PC-3 (cell line): ENCODE measurements at regions not wholly inside any gene's neighbourhood (a gene's known extent, or its start where the extent isn't known, plus 50 kb on each side); places are given as distances from the start of the nearest gene placed in this dataset.

Source experiments
- ATAC-seq: fragments of 200-7000 bp; cut with Tn5 transposase; 2 replicates; pipeline ENCODE4 v1.9.1; 2020; ENCODE audit warnings: mild to moderate bottlenecking, moderate library complexity
- BruUV-seq: library from RNA; stranded (reverse); fragments of 400-500 nt; replicated peaks from 2 replicates; lab custom pipeline; 2021; lab: Mats Ljungman, UMichigan
- CTCF ChIA-PET: fragments of 300-600 bp; sonication (Branson Sonifier 250); formaldehyde crosslinking; loops from one replicate; lab custom pipeline; 2022; ENCODE audit warnings: antibody characterized with exemption; lab: Charles Lee
- POLR2A ChIA-PET: fragments of 300-600 bp; sonication (Branson Sonifier 250); formaldehyde crosslinking; loops from one replicate; lab custom pipeline; 2022; ENCODE audit warnings: antibody characterized with exemption; ENCODE audit not compliant: unreplicated experiment; lab: Charles Lee
- DNase-seq: peaks from one replicate; pipeline ENCODE4 v3.0.0-alpha.2; 2015
- H2AFZ ChIP-seq: fragments of 300-600 bp; sonication (generic); 2 replicates; pipeline ENCODE4 v1.6.0; 2016; ENCODE audit warnings: antibody characterized with exemption, low read length
- H3F3A ChIP-seq: fragments of 300-600 bp; sonication (generic); one replicate; pipeline ENCODE4 v1.6.0; 2017; ENCODE audit warnings: antibody characterized with exemption, low read length, control low read depth, mild to moderate bottlenecking; ENCODE audit not compliant: unreplicated experiment
- H3K27ac ChIP-seq: fragments of 300-600 bp; sonication (generic); 2 replicates; pipeline ENCODE4 v1.5.1; 2016; ENCODE audit warnings: mild to moderate bottlenecking, low read length
- H3K27me3 ChIP-seq: fragments of 300-600 bp; sonication (generic); 2 replicates; pipeline ENCODE4 v1.6.1; 2016; ENCODE audit warnings: low read length, mixed read lengths
- H3K36me3 ChIP-seq: fragments of 300-600 bp; sonication (generic); 2 replicates; pipeline ENCODE4 v1.6.1; 2016; ENCODE audit warnings: low read depth, mixed run types, low read length, mixed read lengths
- H3K4me1 ChIP-seq: fragments of 300-600 bp; sonication (generic); 2 replicates; pipeline ENCODE4 v1.5.1; 2016; ENCODE audit warnings: low read length; ENCODE audit not compliant: insufficient read depth
- H3K4me2 ChIP-seq: fragments of 300-600 bp; sonication (generic); 2 replicates; pipeline ENCODE4 v1.6.0; 2016; ENCODE audit warnings: low read length
- H3K4me3 ChIP-seq: fragments of 300-600 bp; sonication (generic); 2 replicates; pipeline ENCODE4 v1.5.1; 2016; ENCODE audit warnings: mild to moderate bottlenecking, low read length, mixed read lengths
- H3K79me2 ChIP-seq: fragments of 300-600 bp; sonication (generic); 2 replicates; pipeline ENCODE4 v1.6.1; 2017; ENCODE audit warnings: low read length, mixed read lengths
- H3K9ac ChIP-seq: fragments of 300-600 bp; sonication (generic); 2 replicates; pipeline ENCODE4 v1.6.0; 2016; ENCODE audit warnings: mild to moderate bottlenecking, low read length
- H3K9me2 ChIP-seq: fragments of 300-600 bp; sonication (generic); replicated peaks from 2 replicates; pipeline ENCODE4 v1.6.1; 2016; ENCODE audit warnings: mixed run types, low read length, mixed read lengths
- H3K9me3 ChIP-seq: fragments of 300-600 bp; sonication (generic); 2 replicates; pipeline ENCODE4 v1.6.1; 2016; ENCODE audit warnings: low read length, mixed read lengths
- H4K20me1 ChIP-seq: fragments of 300-600 bp; sonication (generic); 2 replicates; pipeline ENCODE4 v1.6.1; 2016; ENCODE audit warnings: low read length, mixed read lengths
- CTCF ChIP-seq: fragments of 300-600 bp; sonication (generic); conservative IDR thresholded peaks from 2 replicates; pipeline ENCODE4 v1.5.1; 2017; ENCODE audit warnings: antibody characterized with exemption, low read depth, mild to moderate bottlenecking, low read length
- EZH2 ChIP-seq: fragments of 300-600 bp; sonication (generic); IDR thresholded peaks from one replicate; pipeline ENCODE4 v1.6.1; 2017; ENCODE audit warnings: antibody characterized with exemption, mild to moderate bottlenecking, low read length; ENCODE audit not compliant: unreplicated experiment
- EZH2phosphoT487 ChIP-seq: fragments of 300-600 bp; sonication (generic); IDR thresholded peaks from 2 replicates; pipeline ENCODE4 v1.6.1; 2018; ENCODE audit warnings: mild to moderate bottlenecking, antibody characterized with exemption, low read length, borderline replicate concordance
- intact Hi-C: fragments of 100-400 bp; cut with micrococcal nuclease; formaldehyde crosslinking; loops from 2 replicates; pipeline ENCODE4 v1.9.0; 2023

- no peaks in the 10 kb centered on the region for H3K9me2 ChIP-seq
- no peak for TF ChIP-seq EZH2
- no peak for TF ChIP-seq CTCF
- no peak for TF ChIP-seq EZH2phosphoT487
- 0 out of 2 replicates have a peak overlapping the region, but pooled peaks have one; percentile 1 for H3K4me2 ChIP-seq
- no peak for DNase-seq
- no peaks in the 10 kb centered on the region for H4K20me1 ChIP-seq
- H3K9me3 ChIP-seq: no peaks in the 10 kb centered on the region
- H3K27ac ChIP-seq: peak overlapping the region; percentile 100
- POLR2A ChIA-PET: interaction anchor here (0.6 kb wide), 1 partner anchor 17 kb away, joined by 3 read pairs; no protein-coding TSS in a partner anchor
- peaks cover 65% of the 10 kb centered on the region for H3K4me1 ChIP-seq
- no peaks in the 10 kb centered on the region for H3K36me3 ChIP-seq
- CTCF ChIA-PET: no interaction called here
- no peak for ATAC-seq
- peaks cover 7% of the 10 kb centered on the region for H3K79me2 ChIP-seq
- H2AFZ ChIP-seq: 0 out of 2 replicates have a peak overlapping the region, but pooled peaks have one; percentile 9
- BruUV-seq: no TSS peak
- peaks cover 30% of the 10 kb centered on the region for H3F3A ChIP-seq
- no peak overlapping the region for H3K4me3 ChIP-seq
- intact Hi-C loops: no loop called here
- no peaks in the 10 kb centered on the region for H3K27me3 ChIP-seq
- peak overlapping the region; percentile 86 for H3K9ac ChIP-seq
These were observed 518.0 kb upstream of the DIPK2B start for GRCh38 chrX:45718676-45719075.

- ATAC-seq (peak; percentile 9; the same call in 1 of the 2 replicates), DNase-seq (peak; percentile 57)
- Histone ChIP-seq H3K9ac (peak overlapping the region; percentile 86), H3K4me1 (peaks cover 84% of the 10 kb centered on the region), H4K20me1 (no peaks in the 10 kb centered on the region), H3K27ac (peak overlapping the region; percentile 100), H3K4me3 (no peak overlapping the region), H3K79me2 (peaks cover 20% of the 10 kb centered on the region), H2AFZ (no peak overlapping the region), H3K4me2 (0 out of 2 replicates have a peak overlapping the region, but pooled peaks have one; percentile 18), H3K27me3 (no peaks in the 10 kb centered on the region), H3K9me2 (no peaks in the 10 kb centered on the region), H3K9me3 (no peaks in the 10 kb centered on the region), H3F3A (peaks cover 30% of the 10 kb centered on the region), H3K36me3 (no peaks in the 10 kb centered on the region)
- no peak for TF ChIP-seq CTCF
- TF ChIP-seq EZH2: no peak
- TF ChIP-seq EZH2phosphoT487: no peak
- no TSS peak for BruUV-seq
- POLR2A ChIA-PET: no interaction called here
- CTCF ChIA-PET: no interaction called here
- intact Hi-C loops: loop anchor here (1.0 kb wide), 1 partner anchor 19 kb away; no protein-coding TSS in a partner anchor
These were observed 516.1 kb upstream of the DIPK2B start for GRCh38 chrX:45716750-45717149.

GRCh38 chrX:45715748-45716147, 515.1 kb upstream of the DIPK2B start:
- peaks cover 34% of the 10 kb centered on the region for H3F3A ChIP-seq
- no peaks in the 10 kb centered on the region for H3K36me3 ChIP-seq
- ATAC-seq (peak; percentile 17), DNase-seq (peak; percentile 72)
- peaks cover 20% of the 10 kb centered on the region for H3K79me2 ChIP-seq
- H3K27ac ChIP-seq: peak overlapping the region; percentile 100
- H3K27me3 ChIP-seq: no peaks in the 10 kb centered on the region
- POLR2A ChIA-PET: interaction anchor here (0.6 kb wide), 1 partner anchor 201 kb away, joined by 5 read pairs; no protein-coding TSS in a partner anchor
- H3K4me2 ChIP-seq: peak overlapping the region; percentile 42
- H3K4me1 ChIP-seq: peaks cover 94% of the 10 kb centered on the region
- no peak for TF ChIP-seq EZH2
- TF ChIP-seq CTCF: no peak
- TF ChIP-seq EZH2phosphoT487: no peak
- no peaks in the 10 kb centered on the region for H3K9me3 ChIP-seq
- BruUV-seq: no TSS peak
- CTCF ChIA-PET: no interaction called here
- H4K20me1 ChIP-seq: no peaks in the 10 kb centered on the region
- no peak overlapping the region for H2AFZ ChIP-seq
- H3K4me3 ChIP-seq: no peak overlapping the region
- no peaks in the 10 kb centered on the region for H3K9me2 ChIP-seq
- H3K9ac ChIP-seq: peak overlapping the region; percentile 86
- intact Hi-C loops: loop anchor here (1.0 kb wide), 3 partner anchors 20 to 242 kb away; no protein-coding TSS in a partner anchor
